ENCODE measurements at regions not wholly inside any gene's neighbourhood (a gene's known extent, or its start where the extent isn't known, plus 50 kb on each side); places are given as distances from the start of the nearest gene placed in this dataset.

- TF ChIP-seq, protein P1, sequence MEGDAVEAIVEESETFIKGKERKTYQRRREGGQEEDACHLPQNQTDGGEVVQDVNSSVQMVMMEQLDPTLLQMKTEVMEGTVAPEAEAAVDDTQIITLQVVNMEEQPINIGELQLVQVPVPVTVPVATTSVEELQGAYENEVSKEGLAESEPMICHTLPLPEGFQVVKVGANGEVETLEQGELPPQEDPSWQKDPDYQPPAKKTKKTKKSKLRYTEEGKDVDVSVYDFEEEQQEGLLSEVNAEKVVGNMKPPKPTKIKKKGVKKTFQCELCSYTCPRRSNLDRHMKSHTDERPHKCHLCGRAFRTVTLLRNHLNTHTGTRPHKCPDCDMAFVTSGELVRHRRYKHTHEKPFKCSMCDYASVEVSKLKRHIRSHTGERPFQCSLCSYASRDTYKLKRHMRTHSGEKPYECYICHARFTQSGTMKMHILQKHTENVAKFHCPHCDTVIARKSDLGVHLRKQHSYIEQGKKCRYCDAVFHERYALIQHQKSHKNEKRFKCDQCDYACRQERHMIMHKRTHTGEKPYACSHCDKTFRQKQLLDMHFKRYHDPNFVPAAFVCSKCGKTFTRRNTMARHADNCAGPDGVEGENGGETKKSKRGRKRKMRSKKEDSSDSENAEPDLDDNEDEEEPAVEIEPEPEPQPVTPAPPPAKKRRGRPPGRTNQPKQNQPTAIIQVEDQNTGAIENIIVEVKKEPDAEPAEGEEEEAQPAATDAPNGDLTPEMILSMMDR (IDR thresholded peaks at IDR 0.05), result no peak
- TF ChIP-seq EZH2 (IDR thresholded peaks at IDR 0.05; ENCODE audit: borderline replicate concordance, insufficient read depth, low read depth, low read length, poor library complexity, severe bottlenecking), result no peak
These were observed 105.4 kb upstream of the LRP1B start for GRCh38 chr2:142236181-142236580.

All from B cell (primary cell).